ENCODE measurements at regions not wholly inside any gene's neighbourhood (a gene's known extent, or its start where the extent isn't known, plus 50 kb on each side); places are given as distances from the start of the nearest gene placed in this dataset.

DNA sequence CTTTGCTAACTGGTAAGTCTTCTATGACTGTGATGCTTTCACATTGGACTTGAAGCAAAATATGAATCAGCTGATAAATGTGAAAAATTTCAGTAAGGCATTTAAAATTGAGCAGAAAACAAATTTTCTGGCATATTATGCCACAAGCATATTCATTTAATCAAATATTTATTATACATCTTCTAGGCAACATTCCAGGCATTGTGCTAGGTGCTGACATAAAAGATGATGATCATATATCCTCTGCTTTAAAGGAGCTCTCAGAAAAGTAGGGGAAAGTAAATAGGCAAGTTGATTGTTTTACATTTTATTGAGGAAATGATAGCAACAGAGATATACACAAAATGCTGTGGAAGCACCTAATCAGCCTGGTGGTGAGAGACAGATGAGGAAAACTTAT is 248.9 kb downstream of the SLC16A7 start:
- Histone ChIP-seq H3K14ac (ENCODE audit: insufficient read length) (no peak overlapping the region), H3K4me3 (ENCODE audit: extremely low read depth in 1 of 4, insufficient read depth in 2 of 4, low read depth in 3 of 4, low read length in 4 of 4) (no peak overlapping the region), H3K9ac (replicated peaks in 1 of 4; ENCODE audit: extremely low read depth in 1 of 4, low read depth in 3 of 4, low read length in 3 of 4) (no peak overlapping the region), H3K36me3 (ENCODE audit: control insufficient read depth in 2 of 4, insufficient read depth in 4 of 4, low read length in 3 of 4) (no peaks in the 10 kb centered on the region), H3K27ac (ENCODE audit: low read depth, low read length) (no peak overlapping the region), H3K23me2 (ENCODE audit: low read depth, low read length) (no peaks in the 10 kb centered on the region), H3K79me1 (ENCODE audit: low read depth, low read length) (no peaks in the 10 kb centered on the region), H3K56ac (replicated peaks; ENCODE audit: insufficient read length, low read depth, low read length) (no peak overlapping the region), H4K20me1 (replicated peaks in 1 of 2; ENCODE audit: control insufficient read depth in 1 of 2, insufficient read depth in 2 of 2, low read length in 2 of 2) (no peaks in the 10 kb centered on the region), H3K4me2 (ENCODE audit: insufficient read depth in 1 of 2, low read depth in 2 of 2, low read length in 2 of 2) (no peak overlapping the region), H2BK15ac (ENCODE audit: low read length) (no peak overlapping the region), H3K4me1 (replicated peaks in 1 of 4; ENCODE audit: control insufficient read depth in 3 of 4, insufficient read depth in 4 of 4, low read length in 3 of 4) (peaks cover 0 to 2% (median 0%) of the 10 kb centered on the region in 4 experiments; a peak in 1 of 7 replicates), H2BK20ac (ENCODE audit: low read length) (no peak overlapping the region), H4K8ac (ENCODE audit: extremely low read depth, insufficient read depth, low read length) (no peak overlapping the region), H3K79me2 (ENCODE audit: control insufficient read depth in 1 of 2, insufficient read depth in 2 of 2, low read length in 2 of 2) (no peaks in the 10 kb centered on the region), H3K4ac (replicated peaks; ENCODE audit: insufficient read length, low read depth, low read length) (no peak overlapping the region), H2BK12ac (ENCODE audit: low read depth, low read length) (no peak overlapping the region), H4K5ac (ENCODE audit: insufficient read length, low read depth, low read length) (no peak overlapping the region), H4K91ac (replicated peaks; ENCODE audit: insufficient read length, low read length) (no peak overlapping the region), H2BK5ac (ENCODE audit: low read depth, low read length) (no peak overlapping the region), H2AK5ac (ENCODE audit: low read depth, low read length) (no peak overlapping the region), H2AFZ (ENCODE audit: low read length) (no peak overlapping the region), H3K18ac (ENCODE audit: extremely low read depth, low read length) (no peak overlapping the region), H3K23ac (ENCODE audit: insufficient read length) (no peak overlapping the region), H3K9me3 (ENCODE audit: insufficient read depth in 2 of 2, low read depth in 1 of 2, low read length in 1 of 2) (no peaks in the 10 kb centered on the region), H2BK120ac (replicated peaks; ENCODE audit: low read depth, low read length) (no peak overlapping the region), H3K27me3 (replicated peaks in 1 of 4; ENCODE audit: control insufficient read depth in 3 of 4, extremely low read depth in 1 of 4, insufficient read depth in 3 of 4, low read length in 3 of 4) (no peaks in the 10 kb centered on the region)
- no peak for DNase-seq (ENCODE audit: low read depth in 1 of 2, low spot score in 2 of 2)
- no peak for FAIRE-seq
- ChIA-PET POLR2A (ENCODE audit: partially characterized antibody) (no interaction called here), CTCF (ENCODE audit: partially characterized antibody) (interaction anchor here (2.9 to 4.1 kb wide), 2 partner anchors 9 to 36 kb away, joined by 13 to 20 read pairs; no protein-coding TSS in a partner anchor)
- TF ChIP-seq, protein P1, sequence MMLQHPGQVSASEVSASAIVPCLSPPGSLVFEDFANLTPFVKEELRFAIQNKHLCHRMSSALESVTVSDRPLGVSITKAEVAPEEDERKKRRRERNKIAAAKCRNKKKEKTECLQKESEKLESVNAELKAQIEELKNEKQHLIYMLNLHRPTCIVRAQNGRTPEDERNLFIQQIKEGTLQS (IDR thresholded peaks at IDR 0.05; ENCODE audit: insufficient read depth, low read depth, low read length): no peak
- TF ChIP-seq HDAC2 (IDR thresholded peaks at IDR 0.05; ENCODE audit: borderline replicate concordance in 1 of 2, low read depth in 2 of 2, low read length in 2 of 2) (no peak), TCF12 (IDR thresholded peaks at IDR 0.05; ENCODE audit: low read depth, low read length) (no peak), EZH2 (IDR thresholded peaks at IDR 0.05; ENCODE audit: low read depth, low read length, severe bottlenecking) (no peak), CEBPB (IDR thresholded peaks at IDR 0.05; ENCODE audit: low read depth, low read length) (no peak), JUND (IDR thresholded peaks at IDR 0.05; ENCODE audit: low read length) (no peak), SRF (IDR thresholded peaks at IDR 0.05; ENCODE audit: low read depth, low read length) (no peak), SP2 (IDR thresholded peaks at IDR 0.05; ENCODE audit: low read length) (no peak), RBBP5 (IDR thresholded peaks at IDR 0.05; ENCODE audit: borderline replicate concordance, low read depth, low read length) (no peak), KDM4A (IDR thresholded peaks at IDR 0.05; ENCODE audit: low read depth, low read length, severe bottlenecking) (no peak)
- TF ChIP-seq, protein P2, sequence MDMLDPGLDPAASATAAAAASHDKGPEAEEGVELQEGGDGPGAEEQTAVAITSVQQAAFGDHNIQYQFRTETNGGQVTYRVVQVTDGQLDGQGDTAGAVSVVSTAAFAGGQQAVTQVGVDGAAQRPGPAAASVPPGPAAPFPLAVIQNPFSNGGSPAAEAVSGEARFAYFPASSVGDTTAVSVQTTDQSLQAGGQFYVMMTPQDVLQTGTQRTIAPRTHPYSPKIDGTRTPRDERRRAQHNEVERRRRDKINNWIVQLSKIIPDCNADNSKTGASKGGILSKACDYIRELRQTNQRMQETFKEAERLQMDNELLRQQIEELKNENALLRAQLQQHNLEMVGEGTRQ (IDR thresholded peaks at IDR 0.05; ENCODE audit: low read length): no peak
- TF ChIP-seq, protein P3, sequence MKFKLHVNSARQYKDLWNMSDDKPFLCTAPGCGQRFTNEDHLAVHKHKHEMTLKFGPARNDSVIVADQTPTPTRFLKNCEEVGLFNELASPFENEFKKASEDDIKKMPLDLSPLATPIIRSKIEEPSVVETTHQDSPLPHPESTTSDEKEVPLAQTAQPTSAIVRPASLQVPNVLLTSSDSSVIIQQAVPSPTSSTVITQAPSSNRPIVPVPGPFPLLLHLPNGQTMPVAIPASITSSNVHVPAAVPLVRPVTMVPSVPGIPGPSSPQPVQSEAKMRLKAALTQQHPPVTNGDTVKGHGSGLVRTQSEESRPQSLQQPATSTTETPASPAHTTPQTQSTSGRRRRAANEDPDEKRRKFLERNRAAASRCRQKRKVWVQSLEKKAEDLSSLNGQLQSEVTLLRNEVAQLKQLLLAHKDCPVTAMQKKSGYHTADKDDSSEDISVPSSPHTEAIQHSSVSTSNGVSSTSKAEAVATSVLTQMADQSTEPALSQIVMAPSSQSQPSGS (IDR thresholded peaks at IDR 0.05; ENCODE audit: low read length): no peak
